ENCODE measurements at regions not wholly inside any gene's neighbourhood (a gene's known extent, or its start where the extent isn't known, plus 50 kb on each side); places are given as distances from the start of the nearest gene placed in this dataset.

GRCh38 chr9:80375477-80375876, 803.7 kb downstream of the TLE4 start:
- no peak for TF ChIP-seq CTCF (IDR thresholded peaks at IDR 0.05; ENCODE audit: insufficient read depth, low read length, poor library complexity, severe bottlenecking)
- TF ChIP-seq EZH2phosphoT487 (conservative IDR thresholded peaks at IDR 0.05; ENCODE audit: low read length), result no peak
- Histone ChIP-seq H3K79me2 (ENCODE audit: insufficient read depth, low read length) (no peaks in the 10 kb centered on the region), H2AFZ (ENCODE audit: low read depth, low read length, severe bottlenecking) (no peak overlapping the region), H3K27me3 (ENCODE audit: low read length) (no peaks in the 10 kb centered on the region), H4K20me1 (ENCODE audit: low read depth, low read length) (no peaks in the 10 kb centered on the region), H3K9me3 (ENCODE audit: insufficient read depth, low read length) (no peaks in the 10 kb centered on the region), H3K27ac (ENCODE audit: low read depth, low read length) (no peak overlapping the region), H3K9me2 (replicated peaks; ENCODE audit: insufficient read depth, low read length) (no peaks in the 10 kb centered on the region), H3K4me3 (ENCODE audit: insufficient read depth, low read length, poor library complexity, severe bottlenecking) (no peak overlapping the region), H3F3A (ENCODE audit: insufficient read depth) (no peaks in the 10 kb centered on the region), H3K9ac (ENCODE audit: low read length) (no peak overlapping the region), H3K36me3 (ENCODE audit: low read length) (no peaks in the 10 kb centered on the region), H3K4me2 (ENCODE audit: low read depth, low read length, poor library complexity, severe bottlenecking) (no peak overlapping the region)

GRCh38 chr9:80369641-80370040, 797.9 kb downstream of the TLE4 start:
- Histone ChIP-seq H3F3A (ENCODE audit: insufficient read depth) (no peaks in the 10 kb centered on the region), H3K27ac (ENCODE audit: low read depth, low read length) (no peak overlapping the region), H3K4me3 (ENCODE audit: insufficient read depth, low read length, poor library complexity, severe bottlenecking) (no peak overlapping the region), H3K9me3 (ENCODE audit: insufficient read depth, low read length) (no peaks in the 10 kb centered on the region), H3K79me2 (ENCODE audit: insufficient read depth, low read length) (no peaks in the 10 kb centered on the region), H3K4me2 (ENCODE audit: low read depth, low read length, poor library complexity, severe bottlenecking) (no peak overlapping the region), H3K9me2 (replicated peaks; ENCODE audit: insufficient read depth, low read length) (no peaks in the 10 kb centered on the region), H3K36me3 (ENCODE audit: low read length) (no peaks in the 10 kb centered on the region), H2AFZ (ENCODE audit: low read depth, low read length, severe bottlenecking) (no peak overlapping the region), H3K9ac (ENCODE audit: low read length) (no peak overlapping the region), H3K27me3 (ENCODE audit: low read length) (no peaks in the 10 kb centered on the region), H4K20me1 (ENCODE audit: low read depth, low read length) (no peaks in the 10 kb centered on the region)
- TF ChIP-seq EZH2phosphoT487 (conservative IDR thresholded peaks at IDR 0.05; ENCODE audit: low read length) (no peak), CTCF (IDR thresholded peaks at IDR 0.05; ENCODE audit: insufficient read depth, low read length, poor library complexity, severe bottlenecking) (no peak)

GRCh38 chr9:80366626-80367025, 794.9 kb downstream of the TLE4 start:
- H3K27ac ChIP-seq (ENCODE audit: low read depth, low read length), result no peak overlapping the region
- no peaks in the 10 kb centered on the region for H3F3A ChIP-seq (ENCODE audit: insufficient read depth)
- TF ChIP-seq EZH2phosphoT487 (conservative IDR thresholded peaks at IDR 0.05; ENCODE audit: low read length) (no peak), CTCF (IDR thresholded peaks at IDR 0.05; ENCODE audit: insufficient read depth, low read length, poor library complexity, severe bottlenecking) (no peak)
- no peak overlapping the region for H3K9ac ChIP-seq (ENCODE audit: low read length)
- H3K79me2 ChIP-seq (ENCODE audit: insufficient read depth, low read length), result no peaks in the 10 kb centered on the region
- no peaks in the 10 kb centered on the region for H4K20me1 ChIP-seq (ENCODE audit: low read depth, low read length)
- no peaks in the 10 kb centered on the region for H3K36me3 ChIP-seq (ENCODE audit: low read length)
- H3K27me3 ChIP-seq (ENCODE audit: low read length), result no peaks in the 10 kb centered on the region
- no peak overlapping the region for H2AFZ ChIP-seq (ENCODE audit: low read depth, low read length, severe bottlenecking)
- H3K9me2 ChIP-seq (replicated peaks; ENCODE audit: insufficient read depth, low read length), result no peaks in the 10 kb centered on the region
- no peaks in the 10 kb centered on the region for H3K9me3 ChIP-seq (ENCODE audit: insufficient read depth, low read length)
- H3K4me2 ChIP-seq (ENCODE audit: low read depth, low read length, poor library complexity, severe bottlenecking), result no peak overlapping the region
- H3K4me3 ChIP-seq (ENCODE audit: insufficient read depth, low read length, poor library complexity, severe bottlenecking), result no peak overlapping the region
